HG02763 (cell line): ENCODE measurements at regions not wholly inside any gene's neighbourhood (a gene's known extent, or its start where the extent isn't known, plus 50 kb on each side); places are given as distances from the start of the nearest gene placed in this dataset.

Experiments used
- ATAC-seq: cut with Tn5 transposase; IDR thresholded peaks from one replicate; pipeline ENCODE4 v1.9.1; 2021; ENCODE audit warnings: mild to moderate bottlenecking, moderate library complexity; ENCODE audit not compliant: unreplicated experiment

- ATAC-seq, result no peak
Measured at GRCh38 chr4:134390319-134390718, 188.7 kb upstream of the PABPC4L start.

GRCh38 chr4:134388351-134388750, 186.8 kb upstream of the PABPC4L start:
- ATAC-seq, result no peak

GRCh38 chr4:134382478-134383227, 181.1 kb upstream of the PABPC4L start:
- ATAC-seq, result no peak

GRCh38 chr4:134375775-134376174, 174.2 kb upstream of the PABPC4L start:
- ATAC-seq, result no peak

- no peak for ATAC-seq
Measured at GRCh38 chr4:134365852-134366251, 164.3 kb upstream of the PABPC4L start.

- no peak for ATAC-seq
Measured at GRCh38 chr4:134364928-134365327, 163.3 kb upstream of the PABPC4L start.

- ATAC-seq, result no peak
Measured at GRCh38 chr4:134345244-134345643, 143.7 kb upstream of the PABPC4L start.

GRCh38 chr4:134343656-134344055, 142.1 kb upstream of the PABPC4L start:
- ATAC-seq, result no peak

GRCh38 chr4:134343081-134343480, 141.5 kb upstream of the PABPC4L start:
- no peak for ATAC-seq

GRCh38 chr4:134337574-134337973, 136.0 kb upstream of the PABPC4L start:
- ATAC-seq, result no peak

GRCh38 chr4:134328741-134329140, 127.2 kb upstream of the PABPC4L start:
- no peak for ATAC-seq

- no peak for ATAC-seq
Measured at GRCh38 chr4:134327274-134328122, 125.9 kb upstream of the PABPC4L start.

- no peak for ATAC-seq
Measured at GRCh38 chr4:134326866-134327265, 125.3 kb upstream of the PABPC4L start.

GRCh38 chr4:134324179-134324578, 122.6 kb upstream of the PABPC4L start:
- no peak for ATAC-seq

- no peak for ATAC-seq
Measured at GRCh38 chr4:134320048-134320447, 118.5 kb upstream of the PABPC4L start.

GRCh38 chr4:134313591-134313990, 112.0 kb upstream of the PABPC4L start:
- ATAC-seq, result no peak

- no peak for ATAC-seq
Measured at GRCh38 chr4:134309715-134310114, 108.1 kb upstream of the PABPC4L start.

- no peak for ATAC-seq
Measured at GRCh38 chr4:134308910-134309309, 107.3 kb upstream of the PABPC4L start.

- ATAC-seq, result no peak
Measured at GRCh38 chr4:134298313-134298712, 96.7 kb upstream of the PABPC4L start.

GRCh38 chr4:134297765-134298164, 96.2 kb upstream of the PABPC4L start:
- ATAC-seq, result no peak

- no peak for ATAC-seq
Measured at GRCh38 chr4:134282680-134283079, 81.1 kb upstream of the PABPC4L start.

GRCh38 chr4:134278675-134279074, 77.1 kb upstream of the PABPC4L start:
- ATAC-seq, result no peak
